IMR-90 (cell line): ENCODE measurements at regions not wholly inside any gene's neighbourhood (a gene's known extent, or its start where the extent isn't known, plus 50 kb on each side); places are given as distances from the start of the nearest gene placed in this dataset.

Experiments
- CEBPB ChIP-seq: IDR thresholded peaks from 2 replicates; pipeline ENCODE4 v1.6.1; 2012; ENCODE audit warnings: low read depth, low read length, improper control_type of control experiment
- CTCF ChIP-seq: conservative IDR thresholded peaks from 2 replicates; pipeline ENCODE4 v1.5.1; 2012; ENCODE audit warnings: mild to moderate bottlenecking, low read depth, low read length, improper control_type of control experiment
- ELK1 ChIP-seq: fragments of 150-350 bp; IDR thresholded peaks from 2 replicates; pipeline ENCODE4 v1.6.1; 2016; ENCODE audit warnings: low read depth, mild to moderate bottlenecking, low read length, moderate library complexity, borderline replicate concordance
- FOS ChIP-seq: fragments of 150-350 bp; IDR thresholded peaks from 2 replicates; pipeline ENCODE4 v1.6.1; 2016; ENCODE audit warnings: low read depth, low read length
- POLR2A ChIP-seq: IDR thresholded peaks from 2 replicates; pipeline ENCODE4 v1.6.1; 2012; ENCODE audit warnings: mild to moderate bottlenecking, low read depth, low read length
- RCOR1 ChIP-seq: IDR thresholded peaks from 2 replicates; pipeline ENCODE4 v1.6.1; 2012; ENCODE audit warnings: mild to moderate bottlenecking, low read length, improper control_type of control experiment; ENCODE audit not compliant: insufficient replicate concordance

GRCh38 chr5:142400415-142400814 lies 75.6 kb upstream of the SPRY4 start:
- TF ChIP-seq CTCF = no peak
- TF ChIP-seq RCOR1 = no peak
- TF ChIP-seq CEBPB = no peak
- no peak for TF ChIP-seq ELK1
- TF ChIP-seq POLR2A = no peak
- no peak for TF ChIP-seq FOS
